ENCODE measurements at regions not wholly inside any gene's neighbourhood (a gene's known extent, or its start where the extent isn't known, plus 50 kb on each side); places are given as distances from the start of the nearest gene placed in this dataset.

DNA sequence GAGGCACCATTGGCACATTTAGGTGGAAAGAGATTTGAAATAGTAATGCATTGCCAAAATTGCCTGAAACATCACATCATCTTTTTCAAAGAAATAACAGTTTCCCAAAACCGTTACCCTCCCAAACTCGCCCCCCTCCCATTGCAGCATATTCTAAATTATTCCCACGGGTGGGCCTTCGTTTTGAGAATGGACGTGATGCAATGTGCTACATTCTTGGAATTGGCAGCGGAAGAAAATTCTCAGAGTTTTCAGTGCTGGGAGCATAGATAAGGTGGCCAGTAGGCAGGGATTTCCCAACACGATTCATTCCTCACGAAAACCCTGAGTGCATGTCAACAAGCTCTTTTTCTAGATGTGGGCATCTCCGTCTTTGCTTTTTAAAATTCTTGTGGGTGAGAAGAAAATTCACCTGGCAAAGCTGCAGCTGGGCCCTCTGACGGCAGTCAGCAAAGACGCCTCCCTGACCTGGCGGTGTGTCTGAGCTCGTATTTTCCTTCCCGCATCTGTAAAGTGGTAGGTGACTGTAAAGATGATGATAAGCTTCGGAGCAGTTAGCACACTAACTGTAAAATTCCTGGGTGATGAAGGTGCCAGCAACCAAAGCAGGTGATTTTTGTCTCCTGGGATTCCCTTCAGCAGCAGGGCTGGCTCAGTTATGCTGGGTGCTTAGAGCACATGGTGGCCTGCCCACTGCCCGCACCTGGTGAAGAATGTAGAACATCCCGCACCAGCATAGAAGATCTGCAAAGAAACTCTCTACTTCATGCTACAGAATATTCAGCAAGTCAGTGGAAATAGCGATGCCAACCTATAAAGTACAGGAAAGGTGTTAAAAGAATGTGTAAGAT, 141.9 kb upstream of the KLF6 start (continued):
- TF ChIP-seq, protein P1, sequence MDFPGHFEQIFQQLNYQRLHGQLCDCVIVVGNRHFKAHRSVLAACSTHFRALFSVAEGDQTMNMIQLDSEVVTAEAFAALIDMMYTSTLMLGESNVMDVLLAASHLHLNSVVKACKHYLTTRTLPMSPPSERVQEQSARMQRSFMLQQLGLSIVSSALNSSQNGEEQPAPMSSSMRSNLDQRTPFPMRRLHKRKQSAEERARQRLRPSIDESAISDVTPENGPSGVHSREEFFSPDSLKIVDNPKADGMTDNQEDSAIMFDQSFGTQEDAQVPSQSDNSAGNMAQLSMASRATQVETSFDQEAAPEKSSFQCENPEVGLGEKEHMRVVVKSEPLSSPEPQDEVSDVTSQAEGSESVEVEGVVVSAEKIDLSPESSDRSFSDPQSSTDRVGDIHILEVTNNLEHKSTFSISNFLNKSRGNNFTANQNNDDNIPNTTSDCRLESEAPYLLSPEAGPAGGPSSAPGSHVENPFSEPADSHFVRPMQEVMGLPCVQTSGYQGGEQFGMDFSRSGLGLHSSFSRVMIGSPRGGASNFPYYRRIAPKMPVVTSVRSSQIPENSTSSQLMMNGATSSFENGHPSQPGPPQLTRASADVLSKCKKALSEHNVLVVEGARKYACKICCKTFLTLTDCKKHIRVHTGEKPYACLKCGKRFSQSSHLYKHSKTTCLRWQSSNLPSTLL (IDR thresholded peaks at IDR 0.05), result no peak
- TF ChIP-seq EP300 (IDR thresholded peaks at IDR 0.05; ENCODE audit: low read length) (peak; percentile 96), CTBP1 (IDR thresholded peaks at IDR 0.05; ENCODE audit: borderline replicate concordance) (peak; percentile 71), U2AF2 (optimal IDR thresholded peaks at IDR 0.05; ENCODE audit: low read depth, low read length) (no peak), PHB (CRISPR knock-in tag; IDR thresholded peaks at IDR 0.05) (no peak), ZNF780A (CRISPR knock-in tag; IDR thresholded peaks at IDR 0.05) (no peak), MIER1 (IDR thresholded peaks at IDR 0.05; ENCODE audit: low read depth) (no peak), HDAC3 (IDR thresholded peaks at IDR 0.05; ENCODE audit: borderline replicate concordance, partially characterized antibody) (peak; percentile 91), NR2C2 (CRISPR knock-in tag; IDR thresholded peaks at IDR 0.05) (no peak), NR2C2 (tag; IDR thresholded peaks at IDR 0.05) (peak; percentile 59), WHSC1 (IDR thresholded peaks at IDR 0.05; ENCODE audit: low read length) (no peak), GTF2F1 (IDR thresholded peaks at IDR 0.05; ENCODE audit: low read depth, low read length) (no peak), PCBP1 (IDR thresholded peaks at IDR 0.05; ENCODE audit: low read depth, low read length, poor library complexity, severe bottlenecking) (no peak), SRSF3 (IDR thresholded peaks at IDR 0.05; ENCODE audit: insufficient read depth, low read length) (no peak), FOXK1 (CRISPR knock-in tag; IDR thresholded peaks at IDR 0.05; ENCODE audit: borderline replicate concordance) (no peak)
- TF ChIP-seq, protein P2, sequence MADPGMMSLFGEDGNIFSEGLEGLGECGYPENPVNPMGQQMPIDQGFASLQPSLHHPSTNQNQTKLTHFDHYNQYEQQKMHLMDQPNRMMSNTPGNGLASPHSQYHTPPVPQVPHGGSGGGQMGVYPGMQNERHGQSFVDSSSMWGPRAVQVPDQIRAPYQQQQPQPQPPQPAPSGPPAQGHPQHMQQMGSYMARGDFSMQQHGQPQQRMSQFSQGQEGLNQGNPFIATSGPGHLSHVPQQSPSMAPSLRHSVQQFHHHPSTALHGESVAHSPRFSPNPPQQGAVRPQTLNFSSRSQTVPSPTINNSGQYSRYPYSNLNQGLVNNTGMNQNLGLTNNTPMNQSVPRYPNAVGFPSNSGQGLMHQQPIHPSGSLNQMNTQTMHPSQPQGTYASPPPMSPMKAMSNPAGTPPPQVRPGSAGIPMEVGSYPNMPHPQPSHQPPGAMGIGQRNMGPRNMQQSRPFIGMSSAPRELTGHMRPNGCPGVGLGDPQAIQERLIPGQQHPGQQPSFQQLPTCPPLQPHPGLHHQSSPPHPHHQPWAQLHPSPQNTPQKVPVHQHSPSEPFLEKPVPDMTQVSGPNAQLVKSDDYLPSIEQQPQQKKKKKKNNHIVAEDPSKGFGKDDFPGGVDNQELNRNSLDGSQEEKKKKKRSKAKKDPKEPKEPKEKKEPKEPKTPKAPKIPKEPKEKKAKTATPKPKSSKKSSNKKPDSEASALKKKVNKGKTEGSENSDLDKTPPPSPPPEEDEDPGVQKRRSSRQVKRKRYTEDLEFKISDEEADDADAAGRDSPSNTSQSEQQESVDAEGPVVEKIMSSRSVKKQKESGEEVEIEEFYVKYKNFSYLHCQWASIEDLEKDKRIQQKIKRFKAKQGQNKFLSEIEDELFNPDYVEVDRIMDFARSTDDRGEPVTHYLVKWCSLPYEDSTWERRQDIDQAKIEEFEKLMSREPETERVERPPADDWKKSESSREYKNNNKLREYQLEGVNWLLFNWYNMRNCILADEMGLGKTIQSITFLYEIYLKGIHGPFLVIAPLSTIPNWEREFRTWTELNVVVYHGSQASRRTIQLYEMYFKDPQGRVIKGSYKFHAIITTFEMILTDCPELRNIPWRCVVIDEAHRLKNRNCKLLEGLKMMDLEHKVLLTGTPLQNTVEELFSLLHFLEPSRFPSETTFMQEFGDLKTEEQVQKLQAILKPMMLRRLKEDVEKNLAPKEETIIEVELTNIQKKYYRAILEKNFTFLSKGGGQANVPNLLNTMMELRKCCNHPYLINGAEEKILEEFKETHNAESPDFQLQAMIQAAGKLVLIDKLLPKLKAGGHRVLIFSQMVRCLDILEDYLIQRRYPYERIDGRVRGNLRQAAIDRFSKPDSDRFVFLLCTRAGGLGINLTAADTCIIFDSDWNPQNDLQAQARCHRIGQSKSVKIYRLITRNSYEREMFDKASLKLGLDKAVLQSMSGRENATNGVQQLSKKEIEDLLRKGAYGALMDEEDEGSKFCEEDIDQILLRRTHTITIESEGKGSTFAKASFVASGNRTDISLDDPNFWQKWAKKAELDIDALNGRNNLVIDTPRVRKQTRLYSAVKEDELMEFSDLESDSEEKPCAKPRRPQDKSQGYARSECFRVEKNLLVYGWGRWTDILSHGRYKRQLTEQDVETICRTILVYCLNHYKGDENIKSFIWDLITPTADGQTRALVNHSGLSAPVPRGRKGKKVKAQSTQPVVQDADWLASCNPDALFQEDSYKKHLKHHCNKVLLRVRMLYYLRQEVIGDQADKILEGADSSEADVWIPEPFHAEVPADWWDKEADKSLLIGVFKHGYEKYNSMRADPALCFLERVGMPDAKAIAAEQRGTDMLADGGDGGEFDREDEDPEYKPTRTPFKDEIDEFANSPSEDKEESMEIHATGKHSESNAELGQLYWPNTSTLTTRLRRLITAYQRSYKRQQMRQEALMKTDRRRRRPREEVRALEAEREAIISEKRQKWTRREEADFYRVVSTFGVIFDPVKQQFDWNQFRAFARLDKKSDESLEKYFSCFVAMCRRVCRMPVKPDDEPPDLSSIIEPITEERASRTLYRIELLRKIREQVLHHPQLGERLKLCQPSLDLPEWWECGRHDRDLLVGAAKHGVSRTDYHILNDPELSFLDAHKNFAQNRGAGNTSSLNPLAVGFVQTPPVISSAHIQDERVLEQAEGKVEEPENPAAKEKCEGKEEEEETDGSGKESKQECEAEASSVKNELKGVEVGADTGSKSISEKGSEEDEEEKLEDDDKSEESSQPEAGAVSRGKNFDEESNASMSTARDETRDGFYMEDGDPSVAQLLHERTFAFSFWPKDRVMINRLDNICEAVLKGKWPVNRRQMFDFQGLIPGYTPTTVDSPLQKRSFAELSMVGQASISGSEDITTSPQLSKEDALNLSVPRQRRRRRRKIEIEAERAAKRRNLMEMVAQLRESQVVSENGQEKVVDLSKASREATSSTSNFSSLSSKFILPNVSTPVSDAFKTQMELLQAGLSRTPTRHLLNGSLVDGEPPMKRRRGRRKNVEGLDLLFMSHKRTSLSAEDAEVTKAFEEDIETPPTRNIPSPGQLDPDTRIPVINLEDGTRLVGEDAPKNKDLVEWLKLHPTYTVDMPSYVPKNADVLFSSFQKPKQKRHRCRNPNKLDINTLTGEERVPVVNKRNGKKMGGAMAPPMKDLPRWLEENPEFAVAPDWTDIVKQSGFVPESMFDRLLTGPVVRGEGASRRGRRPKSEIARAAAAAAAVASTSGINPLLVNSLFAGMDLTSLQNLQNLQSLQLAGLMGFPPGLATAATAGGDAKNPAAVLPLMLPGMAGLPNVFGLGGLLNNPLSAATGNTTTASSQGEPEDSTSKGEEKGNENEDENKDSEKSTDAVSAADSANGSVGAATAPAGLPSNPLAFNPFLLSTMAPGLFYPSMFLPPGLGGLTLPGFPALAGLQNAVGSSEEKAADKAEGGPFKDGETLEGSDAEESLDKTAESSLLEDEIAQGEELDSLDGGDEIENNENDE (IDR thresholded peaks at IDR 0.05; ENCODE audit: low read depth, low read length), result no peak

Measured in K562 (cell line).